SU-DHL-6 (cell line): ENCODE measurements at regions not wholly inside any gene's neighbourhood (a gene's known extent, or its start where the extent isn't known, plus 50 kb on each side); places are given as distances from the start of the nearest gene placed in this dataset.

Experiments
- CTCF ChIP-seq: fragments of 200-600 bp; sonication (generic); IDR thresholded peaks from one replicate; pipeline ENCODE4 v1.5.1; 2017; ENCODE audit warnings: antibody characterized with exemption, mild to moderate bottlenecking, low read length, moderate library complexity; ENCODE audit not compliant: insufficient read depth, poor library complexity, severe bottlenecking
- EZH2phosphoT487 ChIP-seq: fragments of 200-600 bp; sonication (generic), shearing (Covaris generic); conservative IDR thresholded peaks from 2 replicates; pipeline ENCODE4 v1.6.1; 2018; ENCODE audit warnings: mild to moderate bottlenecking, antibody characterized with exemption, low read length, moderate library complexity, mixed read lengths

GRCh38 chr13:59495936-59496512 is 667.7 kb downstream of the DIAPH3 start:
- TF ChIP-seq CTCF, result no peak
- TF ChIP-seq EZH2phosphoT487, result no peak
